HEK293T (cell line): ENCODE measurements at regions not wholly inside any gene's neighbourhood (a gene's known extent, or its start where the extent isn't known, plus 50 kb on each side); places are given as distances from the start of the nearest gene placed in this dataset.

Experiments
- BHLHE40 ChIP-seq: fragments of 450-650 bp; IDR thresholded peaks from 2 replicates; pipeline ENCODE4 v1.6.1; 2016; ENCODE audit warnings: mild to moderate bottlenecking, moderate library complexity, borderline replicate concordance
- CTBP1 ChIP-seq: fragments of 450-650 bp; IDR thresholded peaks from 2 replicates; pipeline ENCODE4 v1.6.1; 2016; ENCODE audit warnings: borderline replicate concordance
- FOXA1 ChIP-seq: fragments of 450-650 bp; IDR thresholded peaks from 2 replicates; pipeline ENCODE4 v1.6.1; 2016; ENCODE audit warnings: mild to moderate bottlenecking
- NFRKB ChIP-seq: fragments of 450-650 bp; IDR thresholded peaks from 2 replicates; pipeline ENCODE4 v1.6.1; 2016; ENCODE audit warnings: mild to moderate bottlenecking, moderate library complexity
- ZNF384 ChIP-seq: fragments of 450-650 bp; IDR thresholded peaks from 2 replicates; pipeline ENCODE4 v1.6.1; 2016

DNA sequence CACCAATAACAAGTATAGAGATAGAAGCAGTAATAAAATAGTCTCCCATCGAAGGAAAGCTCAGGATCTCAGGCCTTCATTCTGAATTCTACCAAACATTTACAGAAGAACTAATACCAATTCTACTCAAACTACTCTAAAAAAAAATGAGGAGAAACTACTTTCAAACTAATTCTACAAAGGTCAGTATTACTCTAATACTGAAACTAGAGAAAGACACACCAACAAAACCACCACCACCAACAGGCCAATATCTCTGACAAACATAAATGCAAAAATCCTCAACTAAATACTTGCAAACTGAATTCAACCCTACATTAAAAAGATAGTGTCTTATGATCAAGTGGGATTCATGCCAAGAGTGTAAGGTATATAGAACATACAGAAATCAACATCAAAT lies 1078.4 kb downstream of the KCNT2 start:
- TF ChIP-seq ZNF384 (no peak), BHLHE40 (no peak), FOXA1 (no peak), CTBP1 (no peak), NFRKB (no peak)
